Stimulated activated CD8-positive, alpha-beta memory T cell treated with anti-CD3 and anti-CD28 coated beads, Interleukin-7, amount 100 ng/mL, for 48 hours (primary cell): ENCODE measurements at regions not wholly inside any gene's neighbourhood (a gene's known extent, or its start where the extent isn't known, plus 50 kb on each side); places are given as distances from the start of the nearest gene placed in this dataset.
"Not testable (repeated sequence)": the region's sequence is repeated elsewhere in the genome, so short reads cannot be mapped to it uniquely, and the experiment has no call there.

ENCODE experiments used
- DNase-seq, 2 donors: peaks; one replicate each; pipeline ENCODE4 v3.0.0-alpha.2; 2020; ENCODE audit warnings: low read depth in 1 of 2; ENCODE audit errors: extremely low read depth in 1 of 2

DNA sequence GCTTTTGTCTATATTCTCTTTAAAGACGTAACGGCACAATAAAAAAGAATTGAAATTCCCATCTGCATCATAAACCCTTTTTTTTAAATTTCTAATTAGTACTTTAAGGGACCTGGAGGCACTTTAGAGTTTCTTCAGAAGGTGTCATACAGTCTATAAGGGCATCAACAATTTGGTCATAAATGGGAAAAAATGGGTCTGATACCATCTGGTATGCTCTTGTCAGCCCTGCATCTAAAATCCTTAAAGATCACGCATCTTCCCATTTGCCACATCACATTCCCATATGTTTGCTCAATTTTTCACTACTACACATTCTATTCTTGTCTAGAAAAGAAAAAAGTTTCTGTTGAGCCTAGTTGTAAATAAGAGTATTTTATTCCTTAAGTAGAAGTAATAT, 53.8 kb downstream of the COX7C start:
- no peak for DNase-seq

DNA sequence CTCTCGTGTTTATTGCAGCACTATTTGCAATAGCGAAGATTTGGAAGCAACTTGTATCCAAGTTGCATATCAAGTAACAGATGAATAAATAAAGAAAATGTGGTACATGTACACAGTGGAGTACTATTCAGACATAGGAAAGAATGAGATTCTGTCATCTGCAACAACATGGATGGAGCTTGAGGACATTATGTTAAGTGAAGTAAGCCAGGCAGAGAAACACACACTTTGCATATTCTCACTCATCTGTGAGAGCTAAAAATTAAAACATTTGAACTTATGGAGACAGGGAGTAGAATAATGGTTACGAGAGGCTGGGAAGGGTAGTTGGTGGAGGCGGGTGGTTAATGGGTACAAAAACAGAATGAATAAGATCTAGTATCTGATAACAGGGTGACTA, 56.3 kb downstream of the COX7C start:
- DNase-seq: no peak

DNA sequence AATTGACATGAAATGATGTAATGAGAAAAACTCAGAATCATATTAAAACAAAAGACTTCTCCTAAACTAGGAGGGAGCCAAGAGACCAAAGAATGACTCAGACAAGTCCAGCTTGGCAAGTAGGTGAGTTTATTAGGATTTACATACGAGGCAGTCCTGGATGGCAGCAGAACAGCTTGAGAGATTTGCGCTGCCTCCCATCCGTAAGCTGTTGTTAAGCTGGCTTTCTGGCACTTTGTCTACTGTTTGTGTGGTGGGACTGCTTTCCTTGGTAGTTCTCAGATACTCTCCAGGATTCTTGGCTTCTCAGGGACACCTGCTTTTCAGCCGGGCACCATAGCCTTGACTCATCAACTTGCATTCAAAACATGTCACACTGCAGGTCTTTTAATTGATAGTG, 57.6 kb downstream of the COX7C start:
- DNase-seq: no peak

DNA sequence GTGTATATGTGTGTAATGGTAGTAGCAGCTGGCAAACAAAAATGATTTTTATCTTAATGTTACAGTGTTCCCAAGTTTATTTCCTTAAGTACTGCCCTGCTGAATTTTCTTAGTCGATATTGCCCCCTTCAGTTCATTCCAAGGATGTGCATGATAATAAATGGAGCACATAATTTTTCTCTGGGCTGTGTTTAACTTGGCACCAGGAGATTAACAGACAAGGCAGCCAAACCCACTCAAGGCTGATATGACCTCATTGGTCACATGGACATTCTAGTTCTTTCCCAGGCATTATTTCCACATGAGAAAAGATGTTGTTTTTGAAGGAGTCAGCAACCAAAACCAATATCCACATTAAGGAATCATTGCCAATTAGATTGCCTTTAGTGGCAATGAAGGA, 61.8 kb downstream of the COX7C start:
- no peak for DNase-seq

DNA sequence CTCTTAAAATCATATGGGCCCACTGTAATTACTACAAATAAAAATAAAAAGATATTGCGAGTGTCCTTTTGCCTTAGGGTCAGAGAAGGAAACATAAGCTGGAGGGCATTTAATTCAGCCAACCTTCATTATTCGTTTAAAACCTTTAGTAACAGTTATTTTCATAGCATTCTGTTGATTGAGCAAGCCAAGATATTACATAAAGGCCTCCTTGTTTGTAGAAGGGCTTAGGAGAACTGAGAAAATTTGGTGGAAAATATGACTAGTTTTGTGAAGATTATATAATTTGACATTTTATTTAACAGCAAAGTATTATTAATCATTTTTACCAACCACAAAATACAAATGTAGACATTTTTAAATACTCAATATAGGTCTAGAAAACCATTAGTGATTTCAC, 62.2 kb downstream of the COX7C start:
- DNase-seq: no peak

DNA sequence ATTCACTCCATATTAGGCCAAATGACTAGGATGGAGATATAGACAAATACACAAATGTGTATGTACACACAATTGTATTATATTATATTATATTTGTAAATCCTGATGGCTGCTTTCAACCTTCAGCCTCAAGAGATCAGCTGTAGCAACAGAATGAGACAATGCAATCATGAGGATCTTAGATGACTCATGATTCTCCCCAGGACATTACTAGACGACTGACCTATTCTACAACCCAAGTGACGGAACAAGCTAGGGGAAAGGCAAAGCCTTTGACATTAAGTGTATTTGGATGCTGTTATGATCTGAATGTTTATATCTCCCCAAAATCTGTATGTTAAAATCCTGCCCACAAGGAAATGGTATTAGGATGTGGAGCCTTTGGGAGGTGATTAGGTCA, 66.5 kb downstream of the COX7C start:
- no peak for DNase-seq

DNA sequence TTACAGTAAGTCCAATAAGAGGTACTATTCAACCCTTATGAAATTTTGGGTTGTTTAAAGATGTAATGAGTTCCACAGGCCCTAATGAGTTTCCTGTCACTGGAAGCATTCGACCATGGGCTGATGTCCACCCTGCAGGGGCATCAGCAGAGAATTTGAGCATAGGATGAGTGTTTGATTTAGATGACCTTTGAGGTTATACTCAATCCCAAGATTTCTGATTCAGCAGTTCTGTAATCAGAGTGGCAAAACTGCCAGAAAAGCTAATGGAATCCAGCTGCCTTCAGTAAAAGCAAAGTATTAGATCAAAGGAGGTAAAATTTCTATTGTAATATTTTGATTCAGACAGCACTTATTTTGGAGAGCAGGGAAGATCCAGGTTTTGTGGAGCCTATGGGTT, 68.3 kb downstream of the COX7C start:
- DNase-seq: no peak

DNA sequence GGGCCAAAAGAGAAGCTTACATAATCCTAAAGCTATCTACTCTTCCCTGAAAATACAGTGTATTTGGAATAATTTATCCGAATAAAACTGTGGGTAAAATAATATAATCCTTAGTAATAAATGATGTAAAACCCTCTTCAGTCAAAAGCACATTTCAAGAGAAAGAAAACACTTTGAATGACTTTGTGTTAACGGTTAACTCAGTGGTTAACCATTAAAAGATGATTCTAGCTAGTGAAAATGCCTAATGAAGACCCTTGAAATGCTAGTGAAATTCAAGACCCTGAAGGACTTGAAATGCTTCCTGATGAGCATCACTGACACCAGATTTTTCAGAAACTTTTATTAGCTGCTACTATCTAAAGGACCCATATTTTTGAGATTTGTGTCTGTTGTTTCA, 70.7 kb downstream of the COX7C start:
- DNase-seq: no peak

DNA sequence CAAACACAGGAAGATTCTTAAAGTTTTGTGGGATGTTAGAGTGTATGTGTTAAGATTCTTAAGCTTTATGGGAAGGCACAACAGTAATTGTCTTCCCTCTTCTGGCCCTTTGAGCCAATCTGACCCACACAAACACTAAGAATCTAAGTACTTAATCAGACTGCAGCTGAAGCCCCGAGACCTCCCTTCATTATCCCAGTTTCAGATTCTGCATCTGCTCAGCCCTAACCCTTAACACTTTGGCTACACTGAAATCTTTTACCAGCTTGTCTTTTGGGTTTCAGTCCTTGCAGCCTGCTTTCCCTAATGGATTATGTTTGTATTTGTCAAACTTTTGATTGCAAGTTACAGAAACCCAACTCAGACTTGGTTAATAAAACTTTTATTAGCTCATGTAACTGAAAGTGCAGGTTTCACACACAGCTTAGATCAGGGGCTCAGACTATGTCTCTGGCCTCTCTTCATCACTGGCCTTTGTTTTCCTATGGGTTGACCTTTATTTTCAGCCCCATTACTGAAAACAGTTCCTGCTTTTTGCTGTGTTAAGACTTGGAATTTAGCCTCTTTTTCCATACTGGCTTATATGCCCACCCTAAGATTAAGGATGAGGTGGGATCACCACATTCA, 71.5 kb downstream of the COX7C start:
- DNase-seq: no peak

DNA sequence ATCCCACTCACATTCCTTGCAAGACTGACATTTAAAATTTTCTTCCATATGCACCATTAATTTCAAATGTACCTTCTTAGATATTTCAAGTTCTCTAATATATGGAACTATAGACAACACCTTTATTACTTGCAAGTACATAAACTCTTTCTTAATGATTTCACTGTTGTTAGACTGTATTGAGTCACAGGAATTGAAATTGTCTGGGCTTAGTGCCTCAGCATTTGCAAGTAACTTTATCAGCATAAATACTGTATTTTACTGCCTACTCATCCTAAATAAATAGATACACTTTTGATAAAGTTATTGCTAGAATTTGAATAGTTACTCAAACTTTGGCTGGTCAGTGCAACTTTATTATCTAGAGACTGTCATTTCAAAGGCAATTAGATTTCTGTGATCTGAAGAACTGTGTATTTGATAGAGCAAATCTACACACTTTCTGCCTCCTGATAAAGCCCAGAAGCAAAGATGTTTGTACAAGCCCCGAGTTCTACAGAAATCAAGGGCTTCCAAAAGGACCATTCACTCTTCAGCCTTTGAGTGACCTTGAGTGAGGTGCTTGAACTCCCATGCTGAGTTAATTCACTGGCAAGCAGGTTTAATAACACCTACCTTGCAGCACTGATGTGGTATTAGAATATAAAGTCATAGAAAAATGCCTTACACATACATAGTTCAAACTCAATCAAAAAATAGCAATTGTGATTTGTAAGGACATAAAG, 91.6 kb downstream of the COX7C start:
- no peak for DNase-seq

DNA sequence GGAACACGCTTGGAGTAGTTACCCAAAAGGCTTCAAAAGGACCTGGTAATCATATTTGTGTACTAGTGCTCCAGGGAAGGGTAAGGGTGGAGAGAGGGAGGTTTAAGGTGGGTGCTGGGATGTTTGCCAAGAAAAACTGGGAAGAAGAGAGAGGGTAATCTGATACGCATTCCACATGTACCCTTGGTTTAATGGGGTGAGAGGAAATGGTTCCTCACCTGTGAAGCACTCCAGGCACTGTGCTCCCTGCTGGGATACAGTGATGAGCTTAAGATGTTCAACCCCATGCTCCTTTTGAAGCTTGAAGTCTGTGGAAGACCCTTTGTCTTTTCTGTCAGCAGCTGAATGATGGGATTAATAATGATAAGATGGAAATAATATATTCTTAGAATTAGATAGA, 98.4 kb downstream of the COX7C start:
- DNase-seq: no peak

DNA sequence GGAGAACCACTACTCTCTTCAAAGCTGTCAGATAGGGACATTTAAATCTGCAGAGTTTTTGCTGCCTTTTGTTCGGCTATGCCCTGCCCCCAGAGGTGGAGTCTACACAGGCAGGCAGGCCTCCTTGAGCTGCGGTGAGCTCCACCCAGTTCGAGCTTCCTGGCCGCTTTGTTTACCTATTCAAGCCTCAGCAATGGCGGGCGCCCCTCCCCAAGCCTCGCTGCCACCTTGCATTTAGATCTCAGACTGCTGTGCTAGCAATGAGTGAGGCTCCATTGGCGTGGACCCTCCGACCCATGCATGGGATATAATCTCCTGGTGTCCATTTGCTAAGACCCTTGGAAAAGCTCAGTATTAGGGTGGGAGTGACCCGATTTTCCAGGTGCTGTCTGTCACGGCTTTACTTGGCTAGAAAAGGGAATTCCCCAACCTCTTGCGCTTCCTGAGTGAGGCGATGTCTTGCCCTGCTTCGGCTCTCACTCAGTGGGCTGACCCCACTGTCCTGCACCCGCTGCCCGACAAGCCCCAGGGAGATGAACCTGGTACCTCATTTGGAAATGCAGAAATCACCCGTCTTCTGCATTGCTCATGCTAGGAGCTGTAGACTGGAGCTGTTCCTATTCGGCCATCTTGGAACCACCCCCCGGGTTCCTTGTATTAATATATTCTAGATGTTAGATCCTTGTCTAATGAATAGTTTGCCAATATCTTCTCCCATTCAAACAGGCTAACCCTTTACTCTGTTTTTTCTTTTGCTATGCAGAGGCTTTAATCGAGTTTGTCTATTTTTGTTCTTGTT, 113.8 kb downstream of the COX7C start:
- not testable (repeated sequence) for DNase-seq

DNA sequence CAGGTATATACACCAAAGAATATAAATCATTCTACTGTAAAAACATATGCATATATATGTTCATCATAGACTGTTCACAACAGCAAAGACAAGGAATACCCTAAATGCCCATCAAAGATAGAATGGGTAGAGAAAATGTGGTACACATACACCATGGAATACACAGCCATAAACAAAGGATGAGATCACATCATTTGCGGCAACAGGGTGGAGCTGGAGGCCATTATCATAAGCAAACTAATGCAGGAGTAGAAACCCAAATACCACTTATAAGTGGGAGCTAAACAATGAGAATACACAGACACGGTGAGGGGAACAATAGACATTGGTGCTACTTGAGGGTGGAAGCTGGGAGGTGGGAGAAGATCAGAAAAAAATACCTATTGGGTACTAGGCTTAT, 117.6 kb downstream of the COX7C start:
- no peak for DNase-seq

DNA sequence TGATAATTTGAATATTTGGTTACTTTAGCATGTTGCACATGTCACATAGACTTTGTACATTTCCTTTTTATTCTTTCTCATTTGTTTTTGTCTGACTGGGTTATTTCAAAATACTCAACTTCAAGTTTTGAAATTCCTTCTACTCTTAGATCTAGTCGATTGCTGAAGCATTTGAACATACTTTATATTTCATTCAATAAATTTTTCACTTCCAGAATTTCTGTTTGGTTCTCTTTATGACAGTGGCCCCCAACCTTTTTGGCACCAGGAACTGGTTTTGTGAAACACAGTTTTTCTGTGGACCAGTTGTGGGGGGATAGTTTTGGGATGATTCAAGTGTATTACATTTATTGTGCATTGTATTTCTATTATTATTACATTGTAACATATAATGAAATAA, 119.8 kb downstream of the COX7C start:
- DNase-seq: no peak

DNA sequence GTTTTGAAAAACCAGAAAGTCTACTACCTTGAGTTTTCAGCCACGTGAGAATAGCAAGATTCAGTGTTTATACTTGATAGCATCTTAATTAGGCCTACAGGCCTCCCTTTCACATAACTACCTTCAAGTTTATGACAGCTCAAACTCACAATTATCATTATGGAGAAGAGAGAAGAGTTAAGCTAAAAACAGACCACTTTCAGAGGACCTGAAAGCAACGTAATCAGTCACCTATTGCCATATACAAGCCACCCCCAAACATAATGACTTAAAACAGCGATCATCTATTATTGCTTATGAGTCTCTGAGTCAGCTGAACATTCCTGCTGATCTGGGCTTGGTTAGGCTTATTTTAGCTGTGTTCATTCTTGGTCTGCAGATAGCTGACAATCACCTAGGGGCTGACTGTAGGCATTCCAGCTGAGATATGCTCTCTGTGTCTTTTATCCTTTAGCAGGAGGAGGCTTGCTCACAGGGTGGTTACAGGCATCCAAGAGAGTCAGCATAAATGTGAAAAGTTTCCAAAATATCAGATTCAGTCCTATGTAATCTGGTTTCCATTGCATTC, 130.9 kb downstream of the COX7C start:
- DNase-seq: no peak

DNA sequence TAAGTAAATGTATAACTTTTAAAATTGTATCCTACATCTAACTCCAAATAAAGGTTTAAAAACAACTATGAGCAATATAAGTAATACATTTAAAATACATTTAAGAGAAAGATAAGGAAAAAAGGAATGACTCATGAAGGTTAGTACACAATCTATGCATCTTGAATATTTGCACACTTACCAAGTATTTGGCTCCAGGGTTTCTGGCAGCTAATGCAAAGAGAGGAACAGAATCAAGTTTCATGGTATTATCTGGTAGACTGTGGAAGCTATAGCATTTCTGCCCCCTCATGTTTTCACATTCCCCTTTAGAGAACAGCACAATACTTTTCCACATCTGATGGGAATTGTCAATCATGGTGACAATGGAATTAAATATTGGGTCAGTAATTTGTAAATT, 132.1 kb downstream of the COX7C start:
- DNase-seq: no peak

DNA sequence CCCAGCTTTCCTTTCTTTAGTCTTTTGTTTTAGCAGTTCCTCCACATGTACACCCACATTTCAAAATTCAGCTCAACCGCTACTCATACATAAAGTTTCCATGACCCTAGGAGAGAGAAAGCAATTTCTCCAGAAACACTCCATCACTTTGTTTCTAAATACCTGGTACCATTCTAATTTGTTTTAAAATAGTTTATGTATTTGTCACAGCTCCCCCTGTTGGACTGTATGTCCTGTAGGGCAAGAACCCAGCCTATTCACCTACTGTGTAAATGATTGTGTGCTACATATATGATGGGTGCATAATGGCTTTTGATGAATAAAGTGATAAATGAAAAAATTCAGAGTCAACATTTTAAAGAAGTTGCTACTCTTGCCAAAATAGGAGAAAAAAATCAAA, 139.1 kb downstream of the COX7C start:
- no peak for DNase-seq

DNA sequence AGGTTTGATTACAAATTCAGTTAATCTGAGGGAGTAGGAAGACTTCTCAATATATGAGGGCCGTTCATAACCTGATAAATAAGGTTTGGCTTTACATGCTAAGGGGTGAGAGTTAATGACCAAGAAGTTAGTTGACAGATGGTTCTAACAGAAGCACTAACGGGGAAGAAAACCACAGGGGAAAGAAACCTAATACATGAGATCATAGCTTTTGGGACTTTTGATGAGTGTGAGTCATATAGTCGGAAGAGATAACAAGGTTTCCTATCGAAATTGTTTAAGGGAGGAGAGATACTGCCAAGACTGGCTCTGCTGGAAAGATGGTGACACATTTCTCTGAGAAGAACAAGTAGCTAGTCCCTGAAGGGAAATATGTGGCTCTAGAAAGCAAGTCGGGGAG, 140.1 kb downstream of the COX7C start:
- DNase-seq: no peak

DNA sequence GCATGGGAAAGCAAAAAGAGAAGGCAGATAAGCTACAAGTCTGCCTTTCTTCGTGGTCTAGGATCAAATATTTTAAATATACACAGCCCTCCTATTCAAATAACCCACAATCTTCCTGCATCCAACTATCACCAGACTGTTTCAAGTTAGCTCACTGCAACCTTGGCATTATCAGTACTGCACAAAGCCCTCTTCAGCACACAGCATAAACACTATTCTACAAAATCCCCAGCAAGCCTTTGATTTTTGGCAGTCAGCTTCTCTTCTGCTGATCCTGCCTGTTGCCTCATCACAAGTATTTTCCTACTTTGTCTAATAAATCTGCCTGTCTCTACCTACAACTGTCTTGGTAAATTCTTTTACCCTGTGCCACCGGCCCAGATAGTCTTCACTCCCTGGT, 142.9 kb downstream of the COX7C start:
- no peak for DNase-seq

DNA sequence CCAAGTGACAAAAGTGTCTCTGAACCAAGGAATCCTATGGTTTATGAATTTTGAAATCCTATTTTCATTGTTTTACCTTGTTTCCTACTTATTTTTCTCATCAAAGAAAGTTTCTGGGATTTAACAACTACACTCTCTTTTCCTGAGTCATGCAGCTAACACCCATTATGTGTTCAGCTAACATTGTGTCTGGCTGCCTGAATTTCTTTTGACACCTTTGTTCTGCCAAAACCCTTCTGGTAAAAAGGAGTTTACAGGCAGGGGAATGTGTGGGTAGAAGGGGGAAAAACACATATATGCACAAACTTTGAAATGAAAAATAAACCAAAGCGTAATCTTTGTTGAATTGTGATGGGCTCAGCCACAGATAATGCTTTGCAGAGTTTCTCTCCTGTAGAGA, 146.2 kb downstream of the COX7C start:
- DNase-seq: no peak

DNA sequence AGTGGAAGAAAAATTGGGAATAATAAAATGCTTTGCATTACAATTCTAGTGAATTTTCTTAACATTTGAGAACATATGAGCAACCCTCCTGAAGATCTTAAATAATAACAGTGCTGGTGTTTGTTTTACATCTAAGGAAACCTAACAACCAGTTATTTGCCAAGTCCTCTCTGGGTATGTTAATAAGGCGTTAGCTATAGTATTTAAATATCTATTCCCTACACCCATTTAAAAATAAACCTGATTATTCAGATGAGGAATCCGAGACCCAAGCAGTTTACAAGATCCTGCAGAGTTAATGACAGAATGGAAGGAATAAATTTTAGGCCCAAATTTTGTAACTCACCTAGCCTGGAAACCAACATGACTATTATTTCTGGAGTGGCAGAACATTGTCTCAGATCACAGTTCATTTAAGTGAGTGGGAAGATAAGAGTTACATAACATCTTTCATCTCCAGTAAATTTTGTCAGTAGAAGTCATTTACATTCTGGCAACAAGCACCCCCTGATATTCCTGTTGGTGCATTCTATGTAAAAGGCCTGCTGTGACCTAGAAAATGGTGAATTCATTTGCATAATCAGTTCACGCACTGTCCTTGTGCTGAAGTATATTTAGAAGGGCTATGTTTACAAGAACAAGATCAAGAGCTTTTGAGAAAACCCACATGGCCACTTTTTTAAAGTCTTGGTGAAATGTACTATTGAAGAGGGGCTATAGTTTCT, 148.2 kb downstream of the COX7C start:
- DNase-seq: no peak
